ENCODE measurements at regions not wholly inside any gene's neighbourhood (a gene's known extent, or its start where the extent isn't known, plus 50 kb on each side); places are given as distances from the start of the nearest gene placed in this dataset.
"Not testable (repeated sequence)": the region's sequence is repeated elsewhere in the genome, so short reads cannot be mapped to it uniquely, and the experiment has no call there.

DNA sequence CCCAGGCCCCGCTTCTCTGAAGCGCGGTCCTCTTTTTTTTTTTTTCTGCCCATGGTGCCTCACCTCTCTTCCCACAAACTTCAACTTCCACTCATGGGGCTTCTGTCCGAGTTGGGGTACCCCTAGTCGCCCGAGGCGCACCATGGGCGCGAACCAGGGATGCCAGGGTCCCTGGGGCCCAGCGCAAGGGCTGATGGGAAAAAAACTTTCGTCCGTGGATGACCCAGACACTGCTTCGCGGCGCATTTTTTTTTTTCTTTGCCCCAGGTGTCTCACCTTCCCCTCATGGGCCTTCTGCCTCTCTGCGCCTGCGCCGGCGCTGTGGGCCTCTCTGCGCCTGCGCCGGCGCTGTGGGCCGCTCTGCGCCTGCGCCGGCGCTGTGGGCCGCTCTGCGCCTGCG, 1268.8 kb downstream of the FOXD4L5 start:
- TF ChIP-seq CTCF (optimal IDR thresholded peaks at IDR 0.05 in 1 of 3, IDR thresholded peaks at IDR 0.05 in 1 of 3, conservative IDR thresholded peaks at IDR 0.05 in 1 of 3; ENCODE audit: extremely low read depth in 1 of 3, insufficient read depth in 2 of 3, low read length in 3 of 3); EZH2 (IDR thresholded peaks at IDR 0.05; ENCODE audit: low read length): not testable (repeated sequence)
